SK-N-SH treated with all-trans-retinoic acid at 6 μM for 48 hours (cell line): ENCODE measurements at regions not wholly inside any gene's neighbourhood (a gene's known extent, or its start where the extent isn't known, plus 50 kb on each side); places are given as distances from the start of the nearest gene placed in this dataset.

Experiments used
- ATAC-seq: fragments of 200-7000 bp; cut with Tn5 transposase; 3 replicates; pipeline ENCODE4 v1.9.1; 2020; ENCODE audit warnings: mild to moderate bottlenecking, moderate library complexity
- ARNTL ChIP-seq: fragments of 450-650 bp; formaldehyde crosslinking; IDR thresholded peaks from 2 replicates; pipeline ENCODE4 v1.5.0; 2020; ENCODE audit warnings: low read depth, mild to moderate bottlenecking, moderate library complexity, borderline replicate concordance
- BACH2 ChIP-seq: fragments of 250-450 bp; sonication (Bioruptor Pico); IDR thresholded peaks from 2 replicates; pipeline ENCODE4 v1.9.0; 2021; ENCODE audit warnings: mild to moderate bottlenecking, borderline replicate concordance
- CSDC2 ChIP-seq: fragments of 250-450 bp; sonication (Bioruptor Pico); IDR thresholded peaks from 2 replicates; pipeline ENCODE4 v1.5.0; 2020; ENCODE audit warnings: mild to moderate bottlenecking, moderate library complexity
- ESRRG ChIP-seq: fragments of 250-450 bp; sonication (Bioruptor Pico); IDR thresholded peaks from 2 replicates; pipeline ENCODE4 v1.6.1; 2021; ENCODE audit warnings: mild to moderate bottlenecking
- GLIS3 ChIP-seq: fragments of 250-450 bp; sonication (Bioruptor Pico); IDR thresholded peaks from 2 replicates; pipeline ENCODE4 v1.5.0; 2020; ENCODE audit warnings: mild to moderate bottlenecking, moderate library complexity
- ISL1 ChIP-seq: fragments of 250-450 bp; sonication (Bioruptor Pico); IDR thresholded peaks from 2 replicates; pipeline ENCODE4 v2.1.2; 2022; ENCODE audit warnings: mild to moderate bottlenecking, moderate library complexity
- OSR1 ChIP-seq: fragments of 250-450 bp; sonication (Bioruptor Pico); IDR thresholded peaks from 2 replicates; pipeline ENCODE4 v1.8.0; 2022; ENCODE audit warnings: moderate library complexity, mild to moderate bottlenecking, inconsistent platforms
- PPARA ChIP-seq: fragments of 250-450 bp; sonication (Bioruptor Pico); IDR thresholded peaks from 2 replicates; pipeline ENCODE4 v1.5.0; 2020; ENCODE audit warnings: mild to moderate bottlenecking, borderline replicate concordance
- RARB ChIP-seq: fragments of 250-450 bp; sonication (Bioruptor Pico); IDR thresholded peaks from 2 replicates; pipeline ENCODE4 v1.8.0; 2021; ENCODE audit warnings: mild to moderate bottlenecking, moderate library complexity
- SNAI2 ChIP-seq: fragments of 250-450 bp; sonication (Bioruptor Pico); IDR thresholded peaks from 2 replicates; pipeline ENCODE4 v1.5.0; 2020; ENCODE audit warnings: mild to moderate bottlenecking, moderate library complexity
- TCF4 ChIP-seq: fragments of 250-450 bp; sonication (Bioruptor Pico); IDR thresholded peaks from 2 replicates; pipeline ENCODE4 v1.8.0; 2021; ENCODE audit warnings: mild to moderate bottlenecking, moderate library complexity, borderline replicate concordance
- TOX ChIP-seq: fragments of 250-450 bp; sonication (Bioruptor Pico); IDR thresholded peaks from 2 replicates; pipeline ENCODE4 v1.8.0; 2021; ENCODE audit warnings: mild to moderate bottlenecking, moderate library complexity, borderline replicate concordance
- ZC3H10 ChIP-seq: fragments of 250-450 bp; sonication (Bioruptor Pico); IDR thresholded peaks from 2 replicates; pipeline ENCODE4 v1.5.1; 2021; ENCODE audit warnings: mild to moderate bottlenecking, moderate library complexity
- ZFP3 ChIP-seq: fragments of 250-450 bp; sonication (Bioruptor Pico); IDR thresholded peaks from 2 replicates; pipeline ENCODE4 v1.5.0; 2020; ENCODE audit warnings: mild to moderate bottlenecking, moderate library complexity
- ZFP30 ChIP-seq: fragments of 450-650 bp; formaldehyde crosslinking; IDR thresholded peaks from 2 replicates; pipeline ENCODE4 v1.5.0; 2022; ENCODE audit warnings: mild to moderate bottlenecking, moderate library complexity
- ZNF565 ChIP-seq: fragments of 450-650 bp; formaldehyde crosslinking; conservative IDR thresholded peaks from 2 replicates; pipeline ENCODE4 v1.5.0; 2020; ENCODE audit warnings: low read depth, mild to moderate bottlenecking, moderate library complexity
- ZNF70 ChIP-seq: fragments of 450-650 bp; formaldehyde crosslinking; IDR thresholded peaks from 2 replicates; pipeline ENCODE4 v1.5.0; 2020; ENCODE audit warnings: mild to moderate bottlenecking, moderate library complexity
- ZNF8 ChIP-seq: fragments of 450-650 bp; formaldehyde crosslinking; IDR thresholded peaks from 2 replicates; pipeline ENCODE4 v1.5.0; 2020; ENCODE audit warnings: mild to moderate bottlenecking, moderate library complexity
- TF ChIP-seq, protein P1 (sequence below): fragments of 250-450 bp; sonication (Bioruptor Pico); IDR thresholded peaks from 2 replicates; pipeline ENCODE4 v1.8.0; 2020; ENCODE audit warnings: mild to moderate bottlenecking, moderate library complexity, borderline replicate concordance
- TF ChIP-seq, protein P2 (sequence below): fragments of 250-450 bp; sonication (Bioruptor Pico); IDR thresholded peaks from 2 replicates; pipeline ENCODE4 v1.5.1; 2021; ENCODE audit warnings: mild to moderate bottlenecking, moderate library complexity
- TF ChIP-seq, protein P3 (sequence below): fragments of 250-450 bp; sonication (Bioruptor Pico); IDR thresholded peaks from 2 replicates; pipeline ENCODE4 v1.5.0; 2020; ENCODE audit warnings: mild to moderate bottlenecking, moderate library complexity
- TF ChIP-seq, protein P4 (sequence below): fragments of 250-450 bp; sonication (Bioruptor Pico); IDR thresholded peaks from 2 replicates; pipeline ENCODE4 v1.8.0; 2021; ENCODE audit warnings: low read depth, mild to moderate bottlenecking, moderate library complexity, borderline replicate concordance
- TF ChIP-seq, protein P5 (sequence below): fragments of 250-450 bp; sonication (Bioruptor Pico); IDR thresholded peaks from 2 replicates; pipeline ENCODE4 v1.5.1; 2020; ENCODE audit warnings: low read depth, mild to moderate bottlenecking, moderate library complexity

DNA sequence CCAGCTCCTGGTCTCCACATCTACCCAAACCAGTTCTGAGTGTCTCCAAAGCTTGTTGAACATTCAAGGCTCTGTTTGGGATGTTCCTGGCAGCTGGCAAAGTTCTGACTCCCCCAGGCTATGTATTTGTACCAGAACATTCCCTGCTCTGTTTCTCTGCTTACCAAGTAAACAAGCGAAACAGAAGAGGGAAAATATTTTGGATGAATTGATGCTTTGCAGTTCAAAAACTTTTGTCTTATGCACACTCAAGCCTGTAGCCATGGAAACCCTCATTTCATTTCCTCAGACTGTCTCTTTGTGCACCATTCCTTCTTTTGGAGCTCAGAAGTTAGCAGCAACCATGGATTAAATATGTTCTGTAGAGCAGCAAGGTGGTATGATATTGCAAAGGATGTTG, 145.8 kb downstream of the ACTL7B start:
- no peak for ATAC-seq
- TF ChIP-seq BACH2 (CRISPR knock-in tag) (no peak), OSR1 (CRISPR knock-in tag) (no peak), ZFP3 (CRISPR knock-in tag) (no peak), ISL1 (CRISPR knock-in tag) (no peak), TOX (CRISPR knock-in tag) (no peak), ZFP30 (CRISPR knock-in tag) (no peak), ZNF70 (CRISPR knock-in tag) (no peak)
- TF ChIP-seq, all 23 proteins: peak for 0

DNA sequence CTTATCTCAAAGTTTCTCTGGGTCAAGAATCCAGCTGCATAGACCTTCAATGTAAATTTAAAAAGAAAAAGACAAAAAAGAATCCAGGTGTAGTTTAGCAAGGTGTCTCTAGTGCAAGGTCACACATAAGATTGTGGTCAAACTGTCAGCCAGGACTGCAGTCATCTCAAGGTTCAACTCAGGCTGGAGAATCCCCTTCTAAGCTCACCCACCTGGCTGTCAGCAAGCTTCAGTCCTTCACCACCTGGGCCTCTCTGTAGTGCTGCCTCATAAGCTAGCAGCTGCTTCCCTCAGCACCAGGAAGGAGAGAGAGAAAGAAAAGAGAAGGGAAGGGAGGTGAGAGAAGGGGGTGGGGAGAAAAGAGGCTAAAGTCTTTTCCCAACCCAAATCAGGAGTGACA, 146.7 kb downstream of the ACTL7B start:
- ATAC-seq: no peak
- TF ChIP-seq ZNF565 (CRISPR knock-in tag) (no peak), CSDC2 (CRISPR knock-in tag) (no peak), ZC3H10 (no peak), PPARA (no peak), BACH2 (CRISPR knock-in tag) (no peak), ESRRG (no peak), OSR1 (CRISPR knock-in tag) (no peak), TOX (CRISPR knock-in tag) (no peak), ZNF8 (CRISPR knock-in tag) (no peak), RARB (CRISPR knock-in tag) (no peak), ISL1 (CRISPR knock-in tag) (no peak), GLIS3 (CRISPR knock-in tag) (no peak), TCF4 (CRISPR knock-in tag) (no peak)
- TF ChIP-seq, protein P1, sequence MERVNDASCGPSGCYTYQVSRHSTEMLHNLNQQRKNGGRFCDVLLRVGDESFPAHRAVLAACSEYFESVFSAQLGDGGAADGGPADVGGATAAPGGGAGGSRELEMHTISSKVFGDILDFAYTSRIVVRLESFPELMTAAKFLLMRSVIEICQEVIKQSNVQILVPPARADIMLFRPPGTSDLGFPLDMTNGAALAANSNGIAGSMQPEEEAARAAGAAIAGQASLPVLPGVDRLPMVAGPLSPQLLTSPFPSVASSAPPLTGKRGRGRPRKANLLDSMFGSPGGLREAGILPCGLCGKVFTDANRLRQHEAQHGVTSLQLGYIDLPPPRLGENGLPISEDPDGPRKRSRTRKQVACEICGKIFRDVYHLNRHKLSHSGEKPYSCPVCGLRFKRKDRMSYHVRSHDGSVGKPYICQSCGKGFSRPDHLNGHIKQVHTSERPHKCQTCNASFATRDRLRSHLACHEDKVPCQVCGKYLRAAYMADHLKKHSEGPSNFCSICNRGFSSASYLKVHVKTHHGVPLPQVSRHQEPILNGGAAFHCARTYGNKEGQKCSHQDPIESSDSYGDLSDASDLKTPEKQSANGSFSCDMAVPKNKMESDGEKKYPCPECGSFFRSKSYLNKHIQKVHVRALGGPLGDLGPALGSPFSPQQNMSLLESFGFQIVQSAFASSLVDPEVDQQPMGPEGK (CRISPR knock-in tag): no peak
- TF ChIP-seq, protein P2, sequence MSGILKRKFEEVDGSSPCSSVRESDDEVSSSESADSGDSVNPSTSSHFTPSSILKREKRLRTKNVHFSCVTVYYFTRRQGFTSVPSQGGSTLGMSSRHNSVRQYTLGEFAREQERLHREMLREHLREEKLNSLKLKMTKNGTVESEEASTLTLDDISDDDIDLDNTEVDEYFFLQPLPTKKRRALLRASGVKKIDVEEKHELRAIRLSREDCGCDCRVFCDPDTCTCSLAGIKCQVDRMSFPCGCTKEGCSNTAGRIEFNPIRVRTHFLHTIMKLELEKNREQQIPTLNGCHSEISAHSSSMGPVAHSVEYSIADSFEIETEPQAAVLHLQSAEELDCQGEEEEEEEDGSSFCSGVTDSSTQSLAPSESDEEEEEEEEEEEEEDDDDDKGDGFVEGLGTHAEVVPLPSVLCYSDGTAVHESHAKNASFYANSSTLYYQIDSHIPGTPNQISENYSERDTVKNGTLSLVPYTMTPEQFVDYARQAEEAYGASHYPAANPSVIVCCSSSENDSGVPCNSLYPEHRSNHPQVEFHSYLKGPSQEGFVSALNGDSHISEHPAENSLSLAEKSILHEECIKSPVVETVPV (CRISPR knock-in tag): no peak
- TF ChIP-seq, protein P3, sequence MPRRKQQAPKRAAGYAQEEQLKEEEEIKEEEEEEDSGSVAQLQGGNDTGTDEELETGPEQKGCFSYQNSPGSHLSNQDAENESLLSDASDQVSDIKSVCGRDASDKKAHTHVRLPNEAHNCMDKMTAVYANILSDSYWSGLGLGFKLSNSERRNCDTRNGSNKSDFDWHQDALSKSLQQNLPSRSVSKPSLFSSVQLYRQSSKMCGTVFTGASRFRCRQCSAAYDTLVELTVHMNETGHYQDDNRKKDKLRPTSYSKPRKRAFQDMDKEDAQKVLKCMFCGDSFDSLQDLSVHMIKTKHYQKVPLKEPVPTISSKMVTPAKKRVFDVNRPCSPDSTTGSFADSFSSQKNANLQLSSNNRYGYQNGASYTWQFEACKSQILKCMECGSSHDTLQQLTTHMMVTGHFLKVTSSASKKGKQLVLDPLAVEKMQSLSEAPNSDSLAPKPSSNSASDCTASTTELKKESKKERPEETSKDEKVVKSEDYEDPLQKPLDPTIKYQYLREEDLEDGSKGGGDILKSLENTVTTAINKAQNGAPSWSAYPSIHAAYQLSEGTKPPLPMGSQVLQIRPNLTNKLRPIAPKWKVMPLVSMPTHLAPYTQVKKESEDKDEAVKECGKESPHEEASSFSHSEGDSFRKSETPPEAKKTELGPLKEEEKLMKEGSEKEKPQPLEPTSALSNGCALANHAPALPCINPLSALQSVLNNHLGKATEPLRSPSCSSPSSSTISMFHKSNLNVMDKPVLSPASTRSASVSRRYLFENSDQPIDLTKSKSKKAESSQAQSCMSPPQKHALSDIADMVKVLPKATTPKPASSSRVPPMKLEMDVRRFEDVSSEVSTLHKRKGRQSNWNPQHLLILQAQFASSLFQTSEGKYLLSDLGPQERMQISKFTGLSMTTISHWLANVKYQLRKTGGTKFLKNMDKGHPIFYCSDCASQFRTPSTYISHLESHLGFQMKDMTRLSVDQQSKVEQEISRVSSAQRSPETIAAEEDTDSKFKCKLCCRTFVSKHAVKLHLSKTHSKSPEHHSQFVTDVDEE (CRISPR knock-in tag): no peak

DNA sequence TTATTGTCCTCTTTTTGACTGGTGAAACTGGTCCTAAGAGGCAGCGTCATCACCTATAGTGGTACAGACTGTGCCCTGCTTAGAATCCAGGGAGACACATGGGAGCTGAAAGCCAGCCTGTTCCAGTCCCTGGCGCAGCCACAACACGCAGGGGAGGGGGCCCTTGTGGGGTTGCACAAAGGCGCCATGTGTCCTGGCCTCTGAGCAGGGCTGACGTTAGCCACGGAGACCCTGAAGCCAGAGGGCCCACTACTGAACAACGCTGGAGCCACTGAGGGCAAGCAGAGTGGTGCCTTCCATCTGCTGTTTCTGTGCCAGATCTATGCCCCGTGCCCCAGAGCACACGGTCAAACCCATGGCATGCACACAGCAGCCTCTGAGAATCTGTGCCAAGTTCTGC, 147.3 kb downstream of the ACTL7B start:
- TF ChIP-seq RARB (CRISPR knock-in tag): no peak
- no peak for TF ChIP-seq PPARA
- no peak for TF ChIP-seq TOX (CRISPR knock-in tag)
- TF ChIP-seq ARNTL (CRISPR knock-in tag): no peak
- TF ChIP-seq GLIS3 (CRISPR knock-in tag): no peak
- TF ChIP-seq SNAI2 (CRISPR knock-in tag): no peak
- no peak for TF ChIP-seq ESRRG
- TF ChIP-seq ZFP3 (CRISPR knock-in tag): no peak
- TF ChIP-seq, protein P3 (CRISPR knock-in tag): no peak
- TF ChIP-seq, protein P1 (CRISPR knock-in tag): no peak
- no peak for TF ChIP-seq TCF4 (CRISPR knock-in tag)
- TF ChIP-seq, protein P4, sequence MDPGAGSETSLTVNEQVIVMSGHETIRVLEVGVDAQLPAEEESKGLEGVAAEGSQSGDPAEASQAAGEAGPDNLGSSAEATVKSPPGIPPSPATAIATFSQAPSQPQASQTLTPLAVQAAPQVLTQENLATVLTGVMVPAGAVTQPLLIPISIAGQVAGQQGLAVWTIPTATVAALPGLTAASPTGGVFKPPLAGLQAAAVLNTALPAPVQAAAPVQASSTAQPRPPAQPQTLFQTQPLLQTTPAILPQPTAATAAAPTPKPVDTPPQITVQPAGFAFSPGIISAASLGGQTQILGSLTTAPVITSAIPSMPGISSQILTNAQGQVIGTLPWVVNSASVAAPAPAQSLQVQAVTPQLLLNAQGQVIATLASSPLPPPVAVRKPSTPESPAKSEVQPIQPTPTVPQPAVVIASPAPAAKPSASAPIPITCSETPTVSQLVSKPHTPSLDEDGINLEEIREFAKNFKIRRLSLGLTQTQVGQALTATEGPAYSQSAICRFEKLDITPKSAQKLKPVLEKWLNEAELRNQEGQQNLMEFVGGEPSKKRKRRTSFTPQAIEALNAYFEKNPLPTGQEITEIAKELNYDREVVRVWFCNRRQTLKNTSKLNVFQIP: no peak
- no peak for TF ChIP-seq ZFP30 (CRISPR knock-in tag)
- TF ChIP-seq OSR1 (CRISPR knock-in tag): no peak
- TF ChIP-seq, protein P5, sequence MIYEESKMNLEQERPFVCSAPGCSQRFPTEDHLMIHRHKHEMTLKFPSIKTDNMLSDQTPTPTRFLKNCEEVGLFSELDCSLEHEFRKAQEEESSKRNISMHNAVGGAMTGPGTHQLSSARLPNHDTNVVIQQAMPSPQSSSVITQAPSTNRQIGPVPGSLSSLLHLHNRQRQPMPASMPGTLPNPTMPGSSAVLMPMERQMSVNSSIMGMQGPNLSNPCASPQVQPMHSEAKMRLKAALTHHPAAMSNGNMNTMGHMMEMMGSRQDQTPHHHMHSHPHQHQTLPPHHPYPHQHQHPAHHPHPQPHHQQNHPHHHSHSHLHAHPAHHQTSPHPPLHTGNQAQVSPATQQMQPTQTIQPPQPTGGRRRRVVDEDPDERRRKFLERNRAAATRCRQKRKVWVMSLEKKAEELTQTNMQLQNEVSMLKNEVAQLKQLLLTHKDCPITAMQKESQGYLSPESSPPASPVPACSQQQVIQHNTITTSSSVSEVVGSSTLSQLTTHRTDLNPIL (CRISPR knock-in tag): no peak
- no peak for TF ChIP-seq ISL1 (CRISPR knock-in tag)
- TF ChIP-seq BACH2 (CRISPR knock-in tag): no peak
- no peak for TF ChIP-seq ZNF70 (CRISPR knock-in tag)
- no peak for TF ChIP-seq ZNF565 (CRISPR knock-in tag)
- ATAC-seq: no peak
